H54 (cell line): ENCODE measurements at regions not wholly inside any gene's neighbourhood (a gene's known extent, or its start where the extent isn't known, plus 50 kb on each side); places are given as distances from the start of the nearest gene placed in this dataset.
A peak's percentile ranks its signal among the peaks of the same experiment; 100 is the strongest.

Experiments used
- DNase-seq: peaks from one replicate; pipeline ENCODE4 v3.0.0; 2011; ENCODE audit warnings: low spot score, mixed read lengths; ENCODE audit not compliant: insufficient read length
- FAIRE-seq: peaks from 3 replicates; lab custom pipeline; 2011; peaks lifted over from hg19 to GRCh38; lab: Jason Lieb, UNC
- POLR2A ChIP-seq: IDR thresholded peaks from 2 replicates; pipeline ENCODE4 v1.6.1; 2011; ENCODE audit warnings: low read depth, mild to moderate bottlenecking, low read length

- DNase-seq: no peak
- TF ChIP-seq POLR2A: no peak
- no peak for FAIRE-seq
Observed at GRCh38 chr15:29622637-29623036, 199.6 kb downstream of the TJP1 start.

DNA sequence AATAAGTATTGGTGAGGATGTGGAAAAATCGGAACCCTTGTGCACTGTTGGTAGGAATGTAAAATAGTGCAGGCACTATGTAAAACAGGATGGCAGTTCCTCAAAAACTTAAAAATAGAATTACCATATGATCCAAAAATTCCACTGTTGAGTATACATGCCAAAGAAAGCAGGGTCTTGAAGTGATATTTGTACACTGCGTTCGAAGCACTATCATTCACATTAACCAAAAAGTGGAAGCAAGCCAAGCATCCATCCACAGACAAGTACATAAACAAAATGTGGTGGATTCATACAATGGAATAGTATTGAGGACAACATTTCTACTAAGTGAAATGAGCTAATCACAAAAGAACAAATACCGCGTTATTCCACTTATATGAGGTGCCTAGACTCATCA, 200.7 kb downstream of the TJP1 start:
- DNase-seq: no peak
- FAIRE-seq: no peak
- no peak for TF ChIP-seq POLR2A

DNA sequence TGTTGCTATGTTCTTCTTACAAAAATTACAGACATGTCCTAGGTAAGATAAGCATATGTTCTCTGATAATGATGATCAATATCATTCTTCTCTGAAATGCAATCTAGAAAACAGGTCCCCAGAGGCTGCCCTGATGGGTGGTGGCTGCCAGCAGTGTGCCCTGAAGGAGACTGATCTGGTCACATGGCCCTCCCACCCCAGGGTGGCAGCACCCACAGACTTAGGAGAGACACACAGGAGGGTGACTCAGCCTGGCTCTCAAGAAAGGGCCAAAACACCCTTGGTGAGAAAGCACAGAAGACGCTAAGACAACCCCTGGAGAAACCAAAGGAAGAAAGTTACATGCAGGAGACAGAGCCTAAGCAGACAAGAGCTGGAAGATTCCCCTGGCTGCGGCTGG, 203.7 kb downstream of the TJP1 start:
- FAIRE-seq: no peak

DNA sequence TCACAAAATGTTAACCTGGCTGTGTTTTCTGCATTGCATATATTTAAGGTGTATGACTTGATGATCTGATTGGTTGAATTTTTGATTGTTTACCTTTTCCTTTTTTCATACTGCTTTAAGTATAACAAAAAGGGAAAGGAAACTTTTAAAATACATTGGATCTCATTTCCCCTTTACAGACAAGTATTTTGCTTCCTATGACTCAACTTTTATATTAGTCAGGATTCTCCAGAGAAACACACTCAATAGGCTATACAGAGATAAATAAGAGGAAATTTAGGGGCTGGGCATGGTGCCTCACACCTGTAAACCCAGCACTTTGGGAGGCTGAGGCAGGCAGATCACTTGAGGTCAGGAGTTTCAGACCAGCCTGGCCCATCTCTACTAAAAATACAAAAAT, 205.8 kb downstream of the TJP1 start:
- no peak for DNase-seq
- TF ChIP-seq POLR2A: no peak
- FAIRE-seq: no peak

More for the DNA sequence above, 203.7 kb downstream of the TJP1 start:
- TF ChIP-seq POLR2A: no peak
- peak; percentile 40 for DNase-seq

- FAIRE-seq: no peak
- DNase-seq: no peak
- no peak for TF ChIP-seq POLR2A
Observed at GRCh38 chr15:29615791-29616190, 206.5 kb downstream of the TJP1 start.

DNA sequence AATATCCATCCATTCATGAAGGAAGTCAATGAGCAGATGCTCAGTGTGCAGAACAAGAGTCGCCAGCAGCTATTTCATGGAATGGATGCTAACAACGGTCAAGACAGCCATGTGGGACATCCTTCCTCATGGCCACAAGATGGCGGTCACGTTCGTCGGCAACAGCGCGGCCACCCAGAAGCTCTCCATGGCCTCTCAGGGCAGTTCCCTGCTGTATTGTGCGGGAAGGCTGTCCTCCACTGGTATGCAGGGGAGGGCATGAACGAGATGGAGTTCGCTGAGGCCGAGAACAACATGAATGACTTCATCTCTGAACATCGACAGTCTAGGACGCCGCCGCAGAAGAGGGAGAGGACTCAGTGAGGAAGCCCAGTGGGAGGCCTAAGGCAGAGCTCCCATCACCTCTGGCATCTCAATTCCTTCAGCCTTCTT, 208.3 kb downstream of the TJP1 start:
- FAIRE-seq (no peak), DNase-seq (no peak)
- TF ChIP-seq POLR2A: no peak

- no peak for TF ChIP-seq POLR2A
- no peak for DNase-seq
- no peak for FAIRE-seq
Observed at GRCh38 chr15:29612701-29613100, 209.6 kb downstream of the TJP1 start.

DNA sequence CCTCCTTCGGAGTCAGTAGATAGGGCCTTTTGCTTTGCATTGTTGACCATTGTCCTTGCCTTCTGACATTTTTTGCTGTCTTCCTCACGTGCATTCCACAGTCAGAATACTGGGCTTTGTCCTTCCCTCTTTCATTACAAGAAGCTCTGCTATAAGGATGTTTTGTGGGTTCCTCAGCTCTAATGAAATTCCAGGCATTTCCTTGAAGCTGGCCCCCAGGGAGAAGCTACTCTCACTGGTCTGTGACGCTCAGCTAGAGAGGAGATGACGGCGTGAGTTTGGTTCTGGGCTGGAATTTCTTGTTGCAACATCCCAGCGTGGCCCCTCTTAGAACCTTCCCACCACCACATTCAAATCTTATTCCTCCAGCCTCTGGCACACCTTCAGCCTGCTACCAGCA, 210.2 kb downstream of the TJP1 start:
- no peak for TF ChIP-seq POLR2A
- FAIRE-seq (no peak), DNase-seq (peak; percentile 24)

DNA sequence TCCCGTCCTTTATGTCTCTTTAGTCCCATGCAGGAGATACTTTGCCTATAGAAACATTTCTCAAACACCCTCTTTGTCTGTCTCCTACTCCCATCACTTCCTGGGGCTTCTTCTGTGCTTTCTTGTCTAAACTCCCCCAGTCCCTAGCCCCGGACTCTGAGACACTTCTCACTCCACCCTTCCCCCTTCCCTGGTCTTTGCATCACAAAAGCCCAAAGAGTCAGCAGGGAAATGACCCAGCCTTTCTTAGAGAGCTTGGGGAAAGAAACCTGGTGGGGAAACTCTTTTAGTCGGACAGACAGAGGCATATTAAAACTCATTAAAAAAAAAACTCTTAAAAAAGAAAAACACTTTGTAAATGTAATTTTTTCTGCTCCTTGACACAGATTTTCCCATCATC, 211.2 kb downstream of the TJP1 start:
- no peak for FAIRE-seq
- DNase-seq: no peak
- TF ChIP-seq POLR2A: no peak

DNA sequence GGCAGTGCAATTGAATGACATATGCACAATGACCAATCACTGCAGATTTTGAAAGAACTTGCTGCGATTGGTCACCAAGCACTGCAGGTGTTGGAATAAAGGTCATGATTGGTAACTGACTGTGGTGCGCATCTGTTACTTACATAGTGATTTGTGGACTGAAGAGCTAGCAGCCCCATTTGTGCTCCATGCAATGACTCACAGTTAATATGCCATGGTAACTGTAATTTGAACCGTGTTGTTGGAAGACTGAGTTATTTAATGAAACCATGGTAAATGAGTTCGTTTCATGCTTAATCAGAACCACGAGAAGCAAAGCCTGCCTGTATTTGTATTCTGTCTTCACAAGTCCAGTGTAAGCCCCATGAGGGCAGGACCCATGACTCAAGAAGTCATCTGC, 220.5 kb downstream of the TJP1 start:
- FAIRE-seq: no peak
- DNase-seq: no peak
- no peak for TF ChIP-seq POLR2A

GRCh38 chr15:29600262-29600661, 222.0 kb downstream of the TJP1 start:
- no peak for TF ChIP-seq POLR2A
- DNase-seq (no peak), FAIRE-seq (no peak)

GRCh38 chr15:29596266-29596665, 226.0 kb downstream of the TJP1 start:
- FAIRE-seq (peak; percentile 82), DNase-seq (peak; percentile 38)
- no peak for TF ChIP-seq POLR2A

DNA sequence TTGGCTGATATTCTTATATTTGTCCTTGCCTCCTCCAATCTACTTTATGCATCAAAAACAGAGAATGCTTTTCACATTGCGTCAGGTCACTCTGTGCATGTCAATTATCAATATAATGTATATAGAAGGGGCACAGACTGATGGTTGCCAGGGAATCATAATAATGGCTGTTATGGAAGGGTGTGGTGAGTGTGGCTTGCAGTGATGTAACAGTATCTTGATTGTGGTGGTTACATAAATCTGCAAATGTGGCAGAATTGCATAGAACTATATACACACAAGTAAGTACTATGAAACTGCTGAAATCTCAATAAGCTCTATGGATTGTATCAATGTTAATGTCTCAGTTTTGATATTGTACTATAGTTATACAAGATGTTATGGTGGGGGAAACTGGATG, 228.6 kb downstream of the TJP1 start:
- FAIRE-seq: no peak
- no peak for DNase-seq
- TF ChIP-seq POLR2A: no peak

DNA sequence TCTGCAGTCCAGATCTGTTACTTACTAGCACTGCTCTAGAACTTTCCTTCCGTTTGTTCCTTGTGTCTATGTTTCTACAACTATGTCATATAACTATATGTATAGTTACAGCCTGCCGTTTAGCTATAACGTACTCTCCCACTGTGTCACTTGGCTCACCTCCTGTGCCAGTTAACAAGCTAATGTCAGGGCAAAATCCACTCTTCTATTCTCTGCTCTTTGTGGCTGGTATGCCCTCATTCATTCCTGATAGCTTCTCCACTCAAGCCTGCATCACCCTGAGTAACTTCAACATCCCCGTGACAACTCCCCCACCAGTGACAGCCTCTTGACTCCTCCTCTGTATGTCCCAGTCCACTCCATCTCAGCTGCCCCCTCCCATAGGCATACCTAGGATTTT, 229.2 kb downstream of the TJP1 start:
- no peak for FAIRE-seq
- no peak for TF ChIP-seq POLR2A
- DNase-seq: no peak

DNA sequence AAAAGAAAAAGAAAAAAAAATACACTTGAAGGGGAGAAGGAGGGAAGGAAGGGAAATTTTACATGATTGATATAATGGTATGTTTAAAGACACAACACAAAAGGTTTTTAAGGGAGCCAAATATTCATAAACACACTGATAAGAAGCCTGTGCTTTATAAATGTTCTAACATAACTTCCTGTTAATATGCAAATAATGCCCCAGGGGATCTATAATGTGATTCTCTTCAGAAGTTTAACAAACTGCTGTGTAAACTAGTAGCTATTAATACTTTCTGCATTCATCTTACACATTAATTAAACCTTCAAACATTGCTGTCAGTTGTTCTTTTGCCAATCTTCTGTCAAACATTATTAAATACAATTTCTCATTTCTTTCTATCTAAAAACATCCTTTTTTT, 231.6 kb downstream of the TJP1 start:
- DNase-seq: no peak
- no peak for TF ChIP-seq POLR2A
- no peak for FAIRE-seq

DNA sequence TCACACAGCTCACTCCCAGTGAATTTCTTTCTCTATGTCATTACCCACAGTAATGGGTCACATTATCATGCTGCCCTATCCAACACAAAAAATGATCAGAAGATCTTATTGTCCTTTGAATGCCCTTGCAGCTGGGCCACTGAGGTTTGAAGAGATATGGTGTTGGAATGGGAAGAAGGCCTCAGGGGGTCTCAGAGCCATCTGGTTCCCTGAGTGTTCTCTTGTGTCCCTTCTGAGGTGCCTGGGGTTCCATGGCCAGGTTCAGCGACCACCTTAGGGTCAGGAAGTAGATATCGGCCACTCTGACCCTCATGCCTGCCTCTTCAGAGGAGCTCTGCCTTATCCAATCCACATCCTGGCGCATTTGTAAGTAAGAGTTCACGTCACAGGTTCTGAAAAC, 232.3 kb downstream of the TJP1 start:
- no peak for TF ChIP-seq POLR2A
- DNase-seq: no peak
- FAIRE-seq: no peak
